ENCODE measurements at regions not wholly inside any gene's neighbourhood (a gene's known extent, or its start where the extent isn't known, plus 50 kb on each side); places are given as distances from the start of the nearest gene placed in this dataset.

DNA sequence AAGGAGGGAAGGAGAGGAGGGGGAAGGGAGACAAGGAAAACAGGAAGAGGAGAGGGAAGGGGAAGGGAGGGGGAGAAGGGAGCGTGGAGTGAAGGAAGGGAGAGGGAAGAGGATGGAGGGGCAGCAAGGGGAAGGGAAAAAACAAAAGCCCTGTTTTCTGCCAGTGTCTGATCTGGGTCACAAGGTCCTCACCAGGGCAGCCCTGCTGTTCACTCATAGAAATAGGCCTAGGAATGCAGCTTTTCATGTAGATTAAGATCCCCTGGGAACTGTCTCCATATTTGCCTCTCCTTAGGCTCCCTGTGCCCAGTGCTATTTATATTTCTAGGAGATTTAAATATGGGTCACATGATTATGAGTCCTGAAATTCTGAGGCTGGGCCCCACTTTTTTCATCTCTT lies 790.7 kb downstream of the TNS3 start:
- TF ChIP-seq, protein P1, sequence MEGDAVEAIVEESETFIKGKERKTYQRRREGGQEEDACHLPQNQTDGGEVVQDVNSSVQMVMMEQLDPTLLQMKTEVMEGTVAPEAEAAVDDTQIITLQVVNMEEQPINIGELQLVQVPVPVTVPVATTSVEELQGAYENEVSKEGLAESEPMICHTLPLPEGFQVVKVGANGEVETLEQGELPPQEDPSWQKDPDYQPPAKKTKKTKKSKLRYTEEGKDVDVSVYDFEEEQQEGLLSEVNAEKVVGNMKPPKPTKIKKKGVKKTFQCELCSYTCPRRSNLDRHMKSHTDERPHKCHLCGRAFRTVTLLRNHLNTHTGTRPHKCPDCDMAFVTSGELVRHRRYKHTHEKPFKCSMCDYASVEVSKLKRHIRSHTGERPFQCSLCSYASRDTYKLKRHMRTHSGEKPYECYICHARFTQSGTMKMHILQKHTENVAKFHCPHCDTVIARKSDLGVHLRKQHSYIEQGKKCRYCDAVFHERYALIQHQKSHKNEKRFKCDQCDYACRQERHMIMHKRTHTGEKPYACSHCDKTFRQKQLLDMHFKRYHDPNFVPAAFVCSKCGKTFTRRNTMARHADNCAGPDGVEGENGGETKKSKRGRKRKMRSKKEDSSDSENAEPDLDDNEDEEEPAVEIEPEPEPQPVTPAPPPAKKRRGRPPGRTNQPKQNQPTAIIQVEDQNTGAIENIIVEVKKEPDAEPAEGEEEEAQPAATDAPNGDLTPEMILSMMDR (IDR thresholded peaks at IDR 0.05; ENCODE audit: insufficient read depth, low read length, missing control alignments), result no peak
- CTCF ChIA-PET, result interaction anchor here (1.1 to 1.6 kb wide), 3 partner anchors 14 to 869 kb away, joined by 3 to 5 read pairs (median 4); no protein-coding TSS in a partner anchor
- H3K4me3 ChIP-seq (ENCODE audit: low read depth, low read length), result no peak overlapping the region
- POLR2A ChIA-PET, result no interaction called here
- no peak for DNase-seq (ENCODE audit: low read depth, low spot score)

DNA sequence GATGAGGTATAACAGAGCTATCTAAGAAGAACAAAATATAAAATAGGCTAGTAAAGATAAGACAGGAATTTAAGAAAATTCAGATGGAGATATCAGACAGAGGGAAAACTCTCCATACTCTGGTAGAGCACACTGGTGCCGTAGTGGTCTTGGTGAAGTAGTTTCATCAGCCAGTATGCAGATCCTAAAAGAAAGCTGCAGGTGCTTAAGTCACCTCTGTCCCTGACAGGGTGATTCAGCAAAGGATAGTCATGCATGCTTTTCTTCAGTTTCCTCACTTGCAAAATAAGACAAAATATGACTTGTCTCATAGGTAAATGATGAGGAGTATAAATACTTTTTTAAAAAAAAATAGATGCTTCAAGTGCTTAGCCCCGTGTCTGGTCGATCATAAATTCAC lies 794.9 kb downstream of the TNS3 start:
- H3K4me3 ChIP-seq (ENCODE audit: low read depth, low read length), result no peak overlapping the region
- ChIA-PET POLR2A (no interaction called here), CTCF (interaction anchor here (1.0 to 1.8 kb wide), 6 partner anchors 9 to 864 kb away, joined by 3 to 6 read pairs (median 3); no protein-coding TSS in a partner anchor)
- no peak for DNase-seq (ENCODE audit: low read depth, low spot score)
- TF ChIP-seq, protein P1 (IDR thresholded peaks at IDR 0.05; ENCODE audit: insufficient read depth, low read length, missing control alignments), result no peak

DNA sequence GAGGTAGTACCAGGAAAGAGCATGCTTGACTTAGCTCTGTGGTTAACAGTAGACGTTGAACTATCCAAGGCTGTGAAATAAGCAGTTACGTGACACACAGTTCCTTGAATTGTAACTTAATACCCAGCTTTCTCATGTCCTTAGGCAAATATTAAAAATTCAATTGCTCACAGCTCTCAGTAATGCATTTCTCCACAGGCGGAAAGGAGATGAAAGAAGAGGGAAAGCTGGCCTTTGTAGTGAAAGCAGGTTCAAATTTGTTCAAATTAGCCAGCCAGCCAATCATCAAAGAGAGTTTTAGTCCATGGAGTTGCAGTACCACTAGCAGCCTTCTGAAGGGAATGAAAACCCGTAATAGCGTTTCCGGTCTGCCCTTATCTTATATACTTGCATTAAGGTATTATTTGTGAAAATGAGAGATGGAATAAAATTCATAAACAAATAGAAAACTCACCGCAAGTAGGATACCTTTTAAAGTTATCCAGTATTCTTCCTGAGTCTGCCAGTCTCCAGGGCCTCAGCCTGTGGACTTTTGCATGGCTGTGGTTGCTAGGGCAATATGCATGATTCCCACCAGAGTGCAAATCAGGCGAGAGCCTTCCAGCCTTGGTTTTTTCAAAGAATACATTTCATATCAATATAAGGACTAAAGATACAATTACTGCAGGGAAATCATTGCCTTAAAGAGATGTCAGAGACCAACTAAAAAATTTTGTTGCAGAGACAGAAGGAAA lies 795.5 kb downstream of the TNS3 start:
- ChIA-PET POLR2A (no interaction called here), CTCF (interaction anchor here (1.0 to 2.2 kb wide), 6 partner anchors 9 to 870 kb away, joined by 3 to 6 read pairs (median 3); no protein-coding TSS in a partner anchor)
- TF ChIP-seq, protein P1 (IDR thresholded peaks at IDR 0.05; ENCODE audit: insufficient read depth, low read length, missing control alignments), result no peak
- no peak overlapping the region for H3K4me3 ChIP-seq (ENCODE audit: low read depth, low read length)
- DNase-seq (ENCODE audit: low read depth, low spot score), result peak; percentile 57

DNA sequence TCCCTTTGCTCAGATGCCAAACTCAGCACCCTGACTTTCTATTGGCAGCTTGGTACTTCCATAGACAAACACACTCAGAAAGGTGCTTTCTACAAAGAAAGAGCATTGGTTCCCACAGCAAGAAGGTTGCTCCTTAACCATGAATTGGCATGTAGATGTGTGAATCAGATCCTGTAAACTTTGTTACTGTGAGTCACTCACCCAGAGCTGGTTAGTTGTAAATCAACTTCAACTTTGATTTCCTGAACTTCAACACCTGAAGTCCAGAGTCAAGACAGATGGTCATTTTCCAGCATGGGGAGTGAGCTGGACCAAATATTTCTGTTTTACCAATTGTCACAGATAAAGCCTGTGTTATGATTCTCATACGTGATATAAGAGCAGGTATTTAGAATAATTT lies 797.2 kb downstream of the TNS3 start:
- no peak for DNase-seq (ENCODE audit: low read depth, low spot score)
- CTCF ChIA-PET, result interaction anchor here (2.2 kb wide), 1 partner anchor 304 kb away, joined by 6 read pairs; no protein-coding TSS in a partner anchor
- TF ChIP-seq, protein P1 (IDR thresholded peaks at IDR 0.05; ENCODE audit: insufficient read depth, low read length, missing control alignments), result no peak
- POLR2A ChIA-PET, result no interaction called here
- no peak overlapping the region for H3K4me3 ChIP-seq (ENCODE audit: low read depth, low read length)

DNA sequence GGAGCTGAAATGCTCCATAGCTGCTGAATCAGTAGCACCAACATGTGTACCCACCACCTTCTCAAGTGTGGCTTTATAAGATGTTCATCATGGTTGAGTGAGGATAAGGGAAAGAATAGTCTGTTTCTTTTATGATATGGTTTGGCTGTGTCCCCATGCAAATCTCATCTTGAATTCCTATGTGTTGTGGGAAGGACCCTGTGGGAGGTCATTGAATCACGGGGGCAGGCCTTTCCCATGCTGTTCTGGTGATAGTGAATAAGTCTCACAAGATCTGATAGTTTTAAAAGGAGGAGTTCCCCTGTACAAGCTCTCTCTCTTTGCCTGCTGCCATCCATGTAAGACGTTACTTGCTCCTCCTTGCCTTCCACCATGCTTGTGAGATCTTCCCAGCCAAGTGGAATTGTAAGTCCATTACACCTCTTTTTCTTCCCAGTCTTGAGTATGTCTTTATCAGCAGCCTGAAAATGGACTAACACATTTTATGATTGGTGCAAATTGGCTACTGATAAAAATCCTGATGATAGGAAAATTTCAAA lies 799.9 kb downstream of the TNS3 start:
- TF ChIP-seq, protein P1 (IDR thresholded peaks at IDR 0.05; ENCODE audit: insufficient read depth, low read length, missing control alignments), result no peak
- DNase-seq (ENCODE audit: low read depth, low spot score), result no peak
- ChIA-PET CTCF (no interaction called here), POLR2A (no interaction called here)
- H3K4me3 ChIP-seq (ENCODE audit: low read depth, low read length), result no peak overlapping the region

DNA sequence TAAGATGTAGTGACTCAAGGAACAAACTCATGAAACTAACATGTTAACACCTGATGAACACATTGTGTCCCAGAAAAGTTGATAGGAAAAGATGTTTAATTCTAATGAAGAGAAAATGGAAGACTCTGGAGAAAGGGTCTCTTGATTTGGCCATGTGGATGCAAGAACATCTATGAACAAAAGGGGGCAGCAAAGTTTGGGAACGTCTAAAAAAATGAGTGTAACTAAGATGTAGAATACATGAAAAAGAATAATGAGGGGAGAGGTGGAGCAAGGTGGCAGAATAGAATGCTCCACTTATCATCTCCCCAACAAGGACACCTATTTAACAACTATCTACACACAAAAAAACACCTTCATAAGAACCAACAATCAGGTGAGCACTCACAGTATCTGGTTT lies 805.1 kb downstream of the TNS3 start:
- DNase-seq (ENCODE audit: low read depth, low spot score), result no peak
- TF ChIP-seq, protein P1 (IDR thresholded peaks at IDR 0.05; ENCODE audit: insufficient read depth, low read length, missing control alignments), result peak; percentile 19
- ChIA-PET CTCF (interaction anchor here (0.9 to 1.2 kb wide), 2 partner anchors 15 to 854 kb away, joined by 3 to 4 read pairs; no protein-coding TSS in a partner anchor), POLR2A (no interaction called here)
- no peak overlapping the region for H3K4me3 ChIP-seq (ENCODE audit: low read depth, low read length)

Data from AG04449 (cell line).